ENCODE measurements at regions not wholly inside any gene's neighbourhood (a gene's known extent, or its start where the extent isn't known, plus 50 kb on each side); places are given as distances from the start of the nearest gene placed in this dataset.
A peak's percentile ranks its signal among the peaks of the same experiment; 100 is the strongest.

GRCh38 chr1:230010603-230011332 lies 56.3 kb upstream of the GALNT2 start:
- TF ChIP-seq CTCF (IDR thresholded peaks at IDR 0.05; ENCODE audit: insufficient read depth, low read length) (no peak), SPI1 (IDR thresholded peaks at IDR 0.05; ENCODE audit: borderline replicate concordance, low read depth) (peak; percentile 41; the same call in 1 of the 2 replicates)

All from HL-60 (cell line).